ENCODE measurements at regions not wholly inside any gene's neighbourhood (a gene's known extent, or its start where the extent isn't known, plus 50 kb on each side); places are given as distances from the start of the nearest gene placed in this dataset.
"Not testable (repeated sequence)": the region's sequence is repeated elsewhere in the genome, so short reads cannot be mapped to it uniquely, and the experiment has no call there.

DNA sequence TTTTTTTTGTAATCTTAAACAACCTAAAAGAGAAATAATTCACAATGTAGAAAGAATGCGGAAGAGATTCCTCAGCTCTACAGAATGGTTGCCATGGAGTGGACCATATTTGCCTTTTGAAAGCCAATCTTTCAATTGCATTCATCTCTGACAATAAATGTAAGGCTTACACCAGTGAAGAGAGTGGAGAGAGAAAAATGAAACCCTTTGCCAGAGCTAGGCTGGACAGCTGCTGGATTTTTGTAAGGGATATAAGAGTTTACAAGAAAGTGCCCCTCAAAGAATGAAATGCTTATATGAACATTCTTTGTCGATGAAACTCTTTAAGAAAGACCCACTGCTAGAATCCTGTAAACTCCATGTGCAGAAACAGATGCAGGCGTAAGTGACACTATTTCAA lies 66.0 kb upstream of the FAT1 start:
- no peak overlapping the region for H3K4me3 ChIP-seq (ENCODE audit: low read depth, low read length)
- TF ChIP-seq, protein P1, sequence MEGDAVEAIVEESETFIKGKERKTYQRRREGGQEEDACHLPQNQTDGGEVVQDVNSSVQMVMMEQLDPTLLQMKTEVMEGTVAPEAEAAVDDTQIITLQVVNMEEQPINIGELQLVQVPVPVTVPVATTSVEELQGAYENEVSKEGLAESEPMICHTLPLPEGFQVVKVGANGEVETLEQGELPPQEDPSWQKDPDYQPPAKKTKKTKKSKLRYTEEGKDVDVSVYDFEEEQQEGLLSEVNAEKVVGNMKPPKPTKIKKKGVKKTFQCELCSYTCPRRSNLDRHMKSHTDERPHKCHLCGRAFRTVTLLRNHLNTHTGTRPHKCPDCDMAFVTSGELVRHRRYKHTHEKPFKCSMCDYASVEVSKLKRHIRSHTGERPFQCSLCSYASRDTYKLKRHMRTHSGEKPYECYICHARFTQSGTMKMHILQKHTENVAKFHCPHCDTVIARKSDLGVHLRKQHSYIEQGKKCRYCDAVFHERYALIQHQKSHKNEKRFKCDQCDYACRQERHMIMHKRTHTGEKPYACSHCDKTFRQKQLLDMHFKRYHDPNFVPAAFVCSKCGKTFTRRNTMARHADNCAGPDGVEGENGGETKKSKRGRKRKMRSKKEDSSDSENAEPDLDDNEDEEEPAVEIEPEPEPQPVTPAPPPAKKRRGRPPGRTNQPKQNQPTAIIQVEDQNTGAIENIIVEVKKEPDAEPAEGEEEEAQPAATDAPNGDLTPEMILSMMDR (IDR thresholded peaks at IDR 0.05; ENCODE audit: low read depth, low read length, missing control alignments) = no peak
- no peak for DNase-seq (ENCODE audit: low read depth)

DNA sequence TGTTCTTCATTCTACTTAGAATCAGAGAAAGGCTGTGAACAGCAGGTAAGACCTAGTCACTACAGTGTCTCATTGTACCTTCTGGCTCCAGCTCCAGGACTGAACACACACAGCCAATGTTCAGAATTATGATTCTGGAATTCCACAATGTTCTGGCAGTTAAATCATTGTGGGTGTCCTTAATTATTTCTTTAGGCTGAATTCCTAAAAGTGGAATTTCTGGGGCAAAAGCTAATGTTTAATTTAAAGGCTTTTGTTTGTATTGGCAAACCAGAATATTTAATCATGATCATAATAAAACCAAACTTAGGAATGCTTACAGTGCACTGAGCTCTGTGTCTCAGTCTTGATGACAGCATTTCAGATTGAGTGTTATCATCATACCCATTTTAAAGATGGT lies 67.0 kb upstream of the FAT1 start:
- TF ChIP-seq, protein P1 (IDR thresholded peaks at IDR 0.05; ENCODE audit: low read depth, low read length, missing control alignments) = no peak
- DNase-seq (ENCODE audit: low read depth) = no peak
- H3K4me3 ChIP-seq (ENCODE audit: low read depth, low read length) = no peak overlapping the region

DNA sequence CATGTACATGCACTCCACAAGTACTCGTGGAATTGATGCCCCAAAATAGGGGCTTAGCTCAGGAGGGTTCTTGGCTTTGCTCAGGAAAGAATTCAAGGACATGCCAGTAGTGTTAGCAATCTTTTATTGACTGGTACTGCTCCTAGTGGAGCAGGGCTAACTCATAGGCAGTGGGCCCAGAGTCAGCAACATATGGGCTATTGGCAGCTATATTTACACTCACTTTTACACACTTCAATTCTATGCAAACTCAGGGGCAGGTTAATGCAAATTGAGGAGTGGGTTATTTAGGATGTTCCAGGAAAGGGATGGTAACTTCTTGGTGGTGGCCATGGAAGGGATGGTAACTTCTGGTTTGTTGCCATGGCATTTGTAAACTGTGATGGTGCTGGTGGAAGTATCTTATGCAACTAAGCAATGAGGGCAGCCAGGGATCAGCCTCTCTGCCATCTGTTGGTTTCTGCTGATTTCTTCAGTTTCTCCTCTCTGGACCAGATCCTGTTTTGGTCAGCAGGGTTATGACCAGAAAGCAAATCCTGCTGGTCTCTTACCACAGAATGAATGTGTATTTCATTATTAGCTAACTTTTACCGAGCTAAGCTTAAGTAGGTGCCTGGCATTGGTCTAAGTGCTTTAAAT lies 69.2 kb upstream of the FAT1 start:
- TF ChIP-seq, protein P1 (IDR thresholded peaks at IDR 0.05; ENCODE audit: low read depth, low read length, missing control alignments) = no peak
- DNase-seq (ENCODE audit: low read depth) = no peak
- no peak overlapping the region for H3K4me3 ChIP-seq (ENCODE audit: low read depth, low read length)

DNA sequence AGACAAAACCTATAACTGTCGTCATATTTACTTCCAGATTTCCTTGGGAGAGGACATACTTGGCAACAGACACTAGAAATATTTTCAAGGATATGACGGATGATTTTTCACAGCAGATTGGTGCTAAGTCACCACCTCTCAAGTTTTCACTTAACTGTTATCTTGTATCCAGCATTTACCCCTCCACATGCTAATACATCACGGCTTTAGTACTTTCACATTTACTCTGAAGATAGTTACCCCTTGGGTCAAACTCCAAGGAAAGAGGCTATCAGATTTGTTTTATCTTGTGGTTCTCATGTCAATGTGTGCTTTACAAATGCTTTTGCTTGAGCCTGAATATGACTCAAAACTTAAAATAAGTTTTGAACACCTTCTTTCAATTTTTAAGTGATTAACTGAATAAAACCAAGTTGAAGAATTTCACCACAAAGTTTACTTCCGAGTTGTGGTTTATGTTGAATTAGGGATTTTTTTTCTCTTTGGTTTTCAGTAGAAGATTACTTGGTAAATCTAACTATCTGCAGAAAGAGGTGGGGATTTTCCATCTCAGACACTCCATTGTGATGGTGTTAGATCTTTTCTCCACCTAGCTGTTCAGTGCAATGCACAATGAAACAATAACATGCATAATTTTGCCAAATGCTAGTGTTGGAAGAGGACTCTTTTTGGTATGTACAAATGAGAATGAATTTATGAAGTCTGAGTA lies 75.4 kb upstream of the FAT1 start:
- DNase-seq (ENCODE audit: low read depth) = no peak
- no peak overlapping the region for H3K4me3 ChIP-seq (ENCODE audit: low read depth, low read length)
- TF ChIP-seq, protein P1 (IDR thresholded peaks at IDR 0.05; ENCODE audit: low read depth, low read length, missing control alignments) = no peak

DNA sequence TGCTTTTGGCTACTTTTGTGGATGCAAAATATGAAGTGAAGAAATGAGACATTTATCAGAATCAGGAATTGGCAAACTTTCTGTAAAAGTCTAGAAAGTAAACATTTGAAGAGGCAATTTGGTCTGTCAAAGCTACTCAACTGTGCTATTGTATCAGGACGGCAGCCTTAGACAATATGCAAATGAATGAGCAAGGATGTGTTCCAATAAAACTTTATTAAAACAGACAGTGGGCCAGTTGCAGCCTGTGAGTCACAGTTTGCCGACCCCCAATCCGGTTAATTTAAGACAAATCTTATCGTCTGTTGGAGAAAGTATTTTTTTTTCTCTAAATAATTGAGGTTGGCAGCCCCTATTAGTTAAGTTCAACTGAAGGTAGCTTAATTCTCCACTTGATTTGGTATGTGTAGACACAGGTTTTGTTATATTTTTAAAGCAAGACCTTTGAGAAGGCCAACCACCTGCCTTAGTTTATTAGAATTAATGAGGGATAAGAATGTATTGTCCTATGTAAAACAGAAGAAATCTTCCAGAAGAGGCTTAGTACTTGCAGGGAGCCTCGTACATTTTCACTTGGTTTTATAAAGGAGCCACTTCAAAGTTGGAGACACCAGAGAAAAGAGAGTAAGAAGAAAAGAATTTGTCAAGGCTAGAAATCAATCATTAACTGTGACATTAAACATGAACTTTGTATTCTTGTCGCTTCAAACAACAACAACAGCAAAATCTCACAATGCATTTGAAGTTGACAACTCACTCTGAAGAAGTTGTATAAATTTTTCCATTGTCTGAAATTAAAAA lies 81.6 kb upstream of the FAT1 start:
- TF ChIP-seq, protein P1 (IDR thresholded peaks at IDR 0.05; ENCODE audit: low read depth, low read length, missing control alignments) = no peak
- H3K4me3 ChIP-seq (ENCODE audit: low read depth, low read length) = no peak overlapping the region
- DNase-seq (ENCODE audit: low read depth) = no peak

DNA sequence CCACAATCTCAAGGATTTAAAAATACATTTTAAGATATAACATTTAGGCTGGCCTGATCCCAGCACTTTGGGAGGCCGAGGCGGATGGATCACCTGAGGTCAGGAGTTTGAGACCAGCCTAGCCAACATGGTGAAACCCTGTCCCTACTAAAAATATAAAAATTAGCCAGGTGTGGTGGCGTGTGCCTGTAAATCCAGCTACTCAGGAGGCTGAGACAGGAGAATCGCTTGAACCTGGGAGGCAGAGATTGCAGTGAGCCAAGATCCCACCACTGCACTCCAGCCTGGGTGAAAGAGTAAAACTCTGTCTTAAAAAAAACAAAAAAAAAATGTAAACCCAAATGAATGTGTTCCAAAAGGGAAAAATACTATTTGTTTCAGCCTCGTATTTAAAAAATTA lies 82.3 kb upstream of the FAT1 start:
- H3K4me3 ChIP-seq (ENCODE audit: low read depth, low read length); DNase-seq (ENCODE audit: low read depth): not testable (repeated sequence)

DNA sequence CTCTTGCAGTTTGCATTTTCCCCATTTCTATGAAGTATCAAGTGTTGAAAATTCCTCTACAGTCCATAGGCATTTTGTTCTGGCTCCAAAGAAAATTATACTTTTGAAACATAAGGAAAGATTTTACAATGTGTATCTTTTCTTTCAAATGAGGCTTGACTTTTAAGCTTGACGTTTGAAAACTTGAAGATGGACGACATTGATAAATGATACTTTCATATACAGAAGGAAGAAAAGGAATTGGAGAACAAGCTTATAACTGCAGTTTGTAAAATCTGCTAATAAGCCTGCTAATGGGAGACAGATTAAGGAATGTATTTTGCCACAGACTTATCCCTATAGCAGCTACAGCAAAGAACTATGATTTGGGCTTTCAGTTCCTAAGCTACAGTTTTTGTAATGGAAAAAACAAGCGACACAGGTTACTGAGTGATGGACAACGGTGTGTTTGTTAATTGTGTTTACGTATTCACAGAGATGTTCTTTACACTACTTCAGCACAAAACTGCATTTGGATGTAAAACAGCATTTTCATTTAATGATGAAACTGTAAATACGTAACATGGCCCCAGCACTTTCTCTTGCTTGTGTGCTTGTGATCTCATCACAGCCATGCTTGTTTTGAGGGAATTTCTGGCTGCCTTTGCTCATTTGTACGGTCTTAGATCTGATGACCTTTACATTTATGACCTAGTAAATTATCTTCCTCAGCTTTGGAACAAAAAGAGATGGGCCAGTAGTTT lies 83.2 kb upstream of the FAT1 start:
- TF ChIP-seq, protein P1 (IDR thresholded peaks at IDR 0.05; ENCODE audit: low read depth, low read length, missing control alignments) = no peak
- no peak for DNase-seq (ENCODE audit: low read depth)
- no peak overlapping the region for H3K4me3 ChIP-seq (ENCODE audit: low read depth, low read length)
